Activated CD8-positive, alpha-beta memory T cell treated with anti-CD3 and anti-CD28 coated beads for 24 hours (primary cell): ENCODE measurements at regions not wholly inside any gene's neighbourhood (a gene's known extent, or its start where the extent isn't known, plus 50 kb on each side); places are given as distances from the start of the nearest gene placed in this dataset.

Experiments used
- DNase-seq: peaks from one replicate; pipeline ENCODE4 v3.0.0-alpha.2; 2020

DNA sequence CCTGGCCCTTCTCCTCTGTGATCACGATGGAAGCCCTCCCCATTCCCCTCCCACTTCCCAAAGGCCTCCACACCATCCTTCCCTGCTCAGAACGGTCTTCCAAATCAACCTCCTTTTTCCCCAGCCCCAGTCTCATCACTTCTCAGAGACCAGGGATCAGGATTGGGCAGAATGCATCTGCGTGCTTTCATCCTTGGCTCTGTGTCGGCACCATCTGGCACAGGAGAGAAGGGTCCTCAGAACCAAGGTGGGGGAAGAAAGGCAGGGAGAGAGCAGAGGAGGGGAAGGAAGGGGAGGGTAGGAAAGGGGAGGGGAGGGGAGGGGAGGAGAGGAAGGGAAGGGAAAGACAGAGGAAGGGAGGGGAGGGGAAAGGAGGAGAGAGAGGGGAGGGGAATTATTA is 52.4 kb upstream of the FICD start:
- DNase-seq, result no peak

DNA sequence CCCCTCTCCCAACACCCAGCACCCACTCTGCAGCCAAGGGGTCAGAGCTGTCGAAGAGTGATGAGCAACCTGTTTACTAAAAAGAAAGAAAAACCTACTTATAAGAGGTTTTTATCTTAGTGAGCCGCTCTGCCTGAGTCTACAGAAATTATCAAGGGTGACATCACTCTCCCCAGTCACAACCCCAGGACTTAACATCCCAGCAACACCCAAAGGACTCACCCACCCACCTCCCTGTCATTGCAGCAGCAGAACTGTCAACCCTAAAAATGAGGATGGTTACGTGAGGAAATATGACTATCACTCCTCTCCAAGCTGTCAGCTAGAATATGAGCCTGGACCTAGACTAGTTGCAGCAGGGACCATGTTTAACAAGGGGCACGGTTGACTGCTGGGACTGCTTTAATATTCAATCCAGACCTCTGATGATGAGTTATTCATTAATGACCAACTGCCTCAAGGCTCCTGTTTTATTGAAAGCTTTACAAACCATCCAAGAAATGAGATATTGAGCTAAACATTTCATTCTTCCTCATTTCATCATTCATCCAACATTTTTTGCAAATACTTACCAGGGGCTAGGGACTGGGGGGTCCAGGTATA is 53.9 kb upstream of the FICD start:
- no peak for DNase-seq

DNA sequence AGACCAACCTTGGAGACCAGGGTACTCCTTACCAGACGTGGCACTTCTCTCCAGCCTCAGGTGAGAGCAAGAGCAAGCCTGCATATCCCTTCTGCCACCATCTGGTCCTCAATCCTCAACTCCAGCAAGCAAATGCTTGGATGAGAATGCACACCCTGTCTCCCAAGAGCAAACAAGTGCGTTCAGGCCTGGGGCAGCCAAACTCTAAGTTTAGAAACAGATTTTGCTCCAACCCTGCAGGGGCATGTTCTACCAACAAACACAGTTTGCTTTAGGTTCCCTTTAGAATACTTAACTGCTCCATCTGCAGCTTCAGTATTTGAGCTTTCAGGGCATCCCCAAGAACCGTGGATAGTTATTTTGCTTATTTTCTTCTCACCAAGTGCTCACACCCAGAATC is 55.9 kb upstream of the FICD start:
- no peak for DNase-seq

DNA sequence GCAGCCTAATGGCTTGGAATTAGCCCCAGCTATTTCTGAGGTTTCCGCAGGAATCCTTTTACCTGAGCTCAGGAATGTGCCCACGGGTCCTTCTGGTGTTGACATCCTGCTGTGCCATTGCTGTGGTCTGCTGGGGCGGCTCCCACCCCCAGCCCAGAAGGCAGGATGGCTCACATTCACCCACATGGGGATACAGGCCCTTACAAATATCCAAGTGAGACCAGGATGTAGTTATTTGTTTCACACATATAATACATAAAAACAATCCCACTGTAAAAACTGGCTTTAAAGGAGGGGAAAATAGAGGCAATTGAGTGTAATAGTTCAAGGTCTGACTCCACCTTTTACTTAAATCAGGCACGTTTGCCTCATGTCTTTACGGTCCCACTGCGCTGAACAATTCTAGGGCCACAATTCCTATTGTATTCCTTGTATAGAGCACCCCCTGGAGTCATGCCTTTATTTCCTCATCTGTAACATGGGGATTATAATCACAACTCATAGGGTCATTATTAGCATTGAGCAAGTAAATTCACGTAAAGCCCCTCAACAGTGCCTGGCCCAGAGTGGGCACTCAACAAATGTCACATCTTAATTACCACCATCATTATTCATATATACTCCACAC is 57.2 kb upstream of the FICD start:
- DNase-seq, result no peak

DNA sequence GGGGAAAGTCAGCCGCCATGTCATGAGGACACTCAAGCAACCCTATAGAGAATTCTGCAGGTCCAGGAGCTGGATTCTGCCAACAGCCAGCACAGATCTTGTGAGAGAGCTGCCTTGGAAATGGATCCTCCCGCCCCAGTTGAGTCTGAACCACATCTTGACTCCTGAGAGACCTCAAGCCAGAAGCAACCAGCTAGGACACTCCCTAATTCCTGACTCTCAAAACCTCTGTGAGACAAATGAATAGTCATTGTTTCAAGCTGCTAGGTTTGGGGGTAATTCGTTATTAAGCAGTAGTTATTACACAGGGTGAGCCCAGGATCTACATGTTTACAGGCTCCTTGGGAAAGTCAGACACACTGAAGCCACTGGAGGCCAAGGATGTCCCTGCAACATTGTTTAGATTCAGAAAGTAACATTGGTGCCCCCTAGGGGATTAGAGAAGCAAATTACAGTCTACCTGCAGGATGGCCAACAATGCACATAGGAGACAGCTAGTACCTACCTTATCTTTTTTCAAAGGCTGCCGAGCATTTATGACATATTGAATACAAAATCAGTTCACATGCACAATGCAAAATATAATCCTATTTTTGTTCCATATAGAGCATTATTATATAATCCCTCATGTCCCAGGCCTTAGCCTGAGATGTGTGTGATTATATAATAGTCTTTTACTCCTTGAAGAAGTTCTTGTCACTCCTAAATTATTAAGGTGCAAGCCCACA is 57.9 kb upstream of the FICD start:
- no peak for DNase-seq

DNA sequence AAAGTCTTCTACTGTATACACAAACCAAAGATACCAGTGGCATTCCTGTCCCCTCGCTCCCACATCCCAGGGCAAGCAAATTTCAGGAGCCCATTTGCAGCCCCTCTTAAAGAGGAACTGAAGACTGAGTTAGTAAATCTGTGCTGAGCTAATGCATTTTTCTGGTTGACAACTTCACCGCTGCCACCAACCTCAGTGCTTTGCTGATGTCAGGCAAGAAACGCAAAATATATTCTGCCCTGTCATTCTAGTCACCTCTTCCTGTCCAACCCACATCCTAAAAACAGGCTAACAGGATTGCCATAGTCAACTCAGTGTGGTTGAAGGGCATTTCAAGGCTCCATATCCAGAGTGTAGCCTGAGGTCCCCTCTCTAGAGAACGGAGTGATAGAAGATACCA is 59.4 kb upstream of the FICD start:
- DNase-seq, result no peak

DNA sequence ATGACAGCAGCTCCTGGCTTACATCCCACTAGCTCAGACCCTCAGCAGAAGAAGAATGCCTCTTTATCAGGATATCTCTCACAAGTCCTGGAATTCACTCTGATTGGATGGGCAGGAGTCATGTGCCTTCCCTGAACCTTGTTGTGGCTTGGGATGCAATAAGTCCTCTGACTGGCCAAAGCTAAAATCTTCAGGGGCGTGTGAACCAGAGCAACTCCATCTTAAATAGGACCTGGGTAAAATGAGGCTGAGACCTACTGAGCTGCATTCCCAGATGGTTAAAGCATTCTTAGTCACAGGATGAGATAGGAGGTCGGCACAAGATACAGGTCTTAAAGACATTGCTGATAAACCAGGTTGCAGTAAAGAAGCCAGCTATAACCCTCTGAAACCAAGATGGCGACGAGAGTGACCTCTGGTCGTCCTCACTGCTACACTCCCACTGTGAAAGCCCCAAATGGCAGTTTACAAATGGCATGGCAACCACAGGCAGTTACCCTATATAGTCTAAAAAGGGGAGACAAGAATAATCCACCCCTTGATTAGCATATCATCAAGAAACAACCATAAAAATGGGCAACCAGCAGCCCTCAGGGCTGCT is 60.4 kb upstream of the FICD start:
- DNase-seq, result no peak

DNA sequence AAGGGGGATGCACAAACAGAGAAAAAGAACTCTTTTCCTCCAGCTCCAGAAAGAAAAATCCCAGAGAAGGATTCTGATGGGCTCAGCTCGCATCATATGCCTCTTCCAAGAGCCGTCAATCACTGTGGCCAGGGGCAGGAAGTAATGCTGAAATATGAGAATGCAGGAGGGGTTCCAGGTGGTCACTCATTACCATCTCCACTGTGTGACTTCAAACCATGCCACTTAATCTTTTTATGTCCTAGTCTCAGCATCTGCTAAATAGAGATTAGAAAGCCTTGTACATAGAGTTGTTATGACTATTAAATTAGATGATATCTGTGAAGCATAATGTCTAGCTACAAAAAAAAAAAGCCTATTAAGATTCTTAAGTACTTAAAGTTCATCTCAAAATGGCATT is 65.6 kb upstream of the FICD start:
- no peak for DNase-seq

DNA sequence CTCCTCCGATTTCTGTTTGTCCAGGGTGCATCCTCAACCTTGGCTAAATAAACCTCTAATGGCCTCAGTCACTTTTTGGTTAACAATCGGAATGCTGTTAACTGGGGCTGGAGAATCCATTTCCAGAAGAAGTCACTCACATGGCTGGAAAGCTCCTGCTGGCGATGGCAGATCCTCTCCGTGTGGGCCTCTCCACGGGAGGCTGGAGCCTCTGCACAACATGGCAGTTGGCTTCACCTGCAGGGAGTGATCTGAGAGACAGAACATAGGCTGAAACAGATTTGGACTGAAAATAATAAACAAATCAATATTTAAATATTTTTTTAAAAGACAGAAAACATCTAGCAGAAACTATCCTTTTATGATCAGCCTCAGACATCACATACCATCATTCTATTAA is 66.8 kb upstream of the FICD start:
- DNase-seq, result no peak

DNA sequence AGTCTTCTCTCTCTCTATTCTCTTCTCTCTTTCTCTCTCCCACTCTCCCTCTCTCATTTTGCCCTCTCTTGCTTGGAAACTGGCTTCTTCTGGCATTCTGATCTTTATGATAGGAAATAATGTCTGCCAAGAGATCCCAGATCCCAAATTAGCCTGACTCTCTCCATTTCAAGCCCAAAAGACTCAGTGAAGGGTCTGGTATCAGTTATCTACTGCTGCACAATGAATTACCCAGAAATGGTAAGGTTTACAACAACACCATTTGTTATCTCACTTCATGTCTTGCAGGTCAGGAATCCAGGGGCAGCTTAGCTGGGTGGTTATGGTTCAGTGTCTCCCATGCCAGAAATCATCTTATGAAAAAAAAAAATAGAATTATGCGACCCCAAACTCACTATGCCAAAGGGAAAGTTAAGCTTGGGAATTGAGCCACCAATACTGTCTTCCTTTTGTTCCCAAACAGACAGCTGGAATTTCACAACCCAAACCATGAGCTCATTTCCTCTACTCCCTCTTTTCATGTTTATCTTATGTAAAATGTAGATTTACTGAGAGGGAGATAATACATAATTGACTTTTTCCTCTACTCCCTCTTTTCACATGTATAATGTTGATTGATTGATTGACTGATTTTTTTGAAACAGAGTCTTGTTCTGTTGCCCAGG is 67.8 kb upstream of the FICD start:
- DNase-seq, result no peak

DNA sequence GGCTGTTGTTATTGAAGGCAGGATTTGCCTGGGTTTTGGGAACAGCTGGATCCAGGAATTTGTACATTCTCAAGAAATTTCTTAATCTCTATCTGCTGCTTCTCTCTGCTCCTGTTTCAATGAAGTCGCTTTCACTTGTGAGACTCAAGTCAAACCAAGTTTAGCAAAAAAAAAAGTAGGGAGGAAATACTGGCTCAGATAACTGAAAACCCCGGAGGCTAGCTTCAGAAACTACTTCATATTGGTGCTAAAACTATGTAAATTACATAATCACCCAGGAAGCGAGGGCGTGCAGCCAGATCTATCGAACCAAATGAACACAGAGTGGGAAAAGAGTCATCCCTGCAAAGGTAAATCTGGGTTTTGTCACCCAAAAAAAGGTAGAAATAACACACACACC is 68.3 kb upstream of the FICD start:
- no peak for DNase-seq

DNA sequence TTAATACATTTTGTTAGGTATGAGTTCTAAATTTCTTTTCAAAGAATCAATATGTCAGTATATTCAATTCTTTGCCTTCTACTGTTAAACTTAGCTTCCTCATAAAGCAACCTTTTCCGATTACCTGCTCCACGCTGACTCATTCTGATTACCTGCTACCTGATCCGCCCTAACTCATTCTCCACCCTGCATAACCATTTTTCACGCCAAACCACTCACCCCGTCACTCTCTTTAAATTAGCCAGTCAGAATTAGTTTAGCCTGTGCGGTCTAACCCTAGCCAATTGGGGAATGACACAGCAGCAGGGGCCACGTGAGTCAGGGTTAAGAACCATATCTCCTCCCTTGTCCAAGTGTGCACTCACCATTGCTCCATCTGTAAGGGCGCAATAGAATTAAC is 72.2 kb upstream of the FICD start:
- no peak for DNase-seq

DNA sequence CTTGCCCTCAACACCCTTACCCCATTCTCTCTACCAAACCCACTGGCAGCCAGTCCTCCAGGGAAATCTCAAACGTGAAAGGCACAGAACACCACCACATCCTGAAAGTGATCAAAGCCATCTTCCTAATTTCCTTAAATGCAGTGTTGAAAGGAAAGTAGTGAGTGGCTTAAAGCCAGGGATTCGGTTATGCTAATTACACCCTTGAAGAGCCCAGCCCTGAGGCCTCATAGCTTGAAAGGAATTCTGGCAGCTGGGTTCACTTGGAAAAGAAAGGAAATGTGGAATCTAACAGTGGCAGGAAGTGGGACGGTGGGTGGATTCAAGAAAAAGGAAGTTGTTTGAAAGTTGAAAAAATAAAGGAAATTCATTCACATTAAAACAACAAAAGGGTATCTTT is 73.0 kb upstream of the FICD start:
- no peak for DNase-seq

DNA sequence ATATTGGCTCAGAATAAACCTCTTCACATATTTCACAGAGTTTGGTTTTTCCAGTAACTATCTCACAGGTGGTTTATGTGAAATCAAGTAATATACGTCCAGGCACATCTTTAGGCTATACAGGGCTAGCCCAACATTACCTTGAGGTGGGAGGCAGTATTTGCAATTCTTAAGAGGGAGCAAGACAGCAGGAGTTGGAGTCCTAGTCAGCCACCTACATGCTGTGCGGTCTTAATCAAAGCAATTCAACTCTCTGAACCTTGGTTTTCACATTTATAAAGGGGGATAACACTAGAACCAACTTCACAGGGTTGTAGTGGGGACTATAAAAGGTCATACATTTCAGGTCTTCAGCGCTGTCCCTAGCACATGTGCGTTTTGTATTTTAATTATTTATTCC is 73.5 kb upstream of the FICD start:
- DNase-seq, result no peak

DNA sequence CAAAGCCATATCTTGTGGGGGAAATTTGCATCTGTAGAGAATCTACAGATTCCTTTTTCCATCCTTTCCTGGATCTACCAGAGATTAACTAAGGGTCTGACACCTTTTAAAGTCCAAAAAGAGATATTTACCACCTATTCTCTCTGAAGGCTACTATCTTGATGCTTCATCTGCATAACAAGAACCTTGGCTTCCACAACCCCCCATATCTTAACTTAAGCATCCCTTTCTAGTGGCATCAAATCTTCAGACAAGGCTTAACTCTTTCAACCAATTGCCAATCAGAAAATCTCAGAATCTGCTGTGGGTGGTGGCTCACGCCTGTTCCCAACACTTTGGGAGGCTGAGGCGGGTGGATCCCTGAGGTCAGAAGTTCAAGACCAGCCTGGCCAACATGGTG is 74.3 kb upstream of the FICD start:
- no peak for DNase-seq

DNA sequence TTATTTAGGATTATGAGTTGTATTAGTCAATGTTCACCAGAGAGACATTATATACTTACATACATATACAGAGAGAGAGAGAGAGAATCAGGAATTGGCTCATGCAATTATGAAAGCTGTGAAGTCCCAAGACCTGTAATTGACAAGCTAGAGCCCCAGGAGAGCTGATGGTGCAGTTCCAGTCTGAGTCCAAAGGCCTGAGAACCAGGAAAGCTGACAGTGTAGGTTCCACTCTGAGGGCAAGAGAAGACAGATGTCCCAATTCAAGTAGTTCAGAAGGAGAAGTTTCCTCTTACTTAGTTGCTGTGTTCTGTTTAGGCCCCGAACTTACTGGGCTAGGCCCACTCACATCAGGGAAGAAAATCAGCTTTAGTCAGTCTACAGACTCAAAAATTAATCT is 76.4 kb upstream of the FICD start:
- DNase-seq, result no peak

DNA sequence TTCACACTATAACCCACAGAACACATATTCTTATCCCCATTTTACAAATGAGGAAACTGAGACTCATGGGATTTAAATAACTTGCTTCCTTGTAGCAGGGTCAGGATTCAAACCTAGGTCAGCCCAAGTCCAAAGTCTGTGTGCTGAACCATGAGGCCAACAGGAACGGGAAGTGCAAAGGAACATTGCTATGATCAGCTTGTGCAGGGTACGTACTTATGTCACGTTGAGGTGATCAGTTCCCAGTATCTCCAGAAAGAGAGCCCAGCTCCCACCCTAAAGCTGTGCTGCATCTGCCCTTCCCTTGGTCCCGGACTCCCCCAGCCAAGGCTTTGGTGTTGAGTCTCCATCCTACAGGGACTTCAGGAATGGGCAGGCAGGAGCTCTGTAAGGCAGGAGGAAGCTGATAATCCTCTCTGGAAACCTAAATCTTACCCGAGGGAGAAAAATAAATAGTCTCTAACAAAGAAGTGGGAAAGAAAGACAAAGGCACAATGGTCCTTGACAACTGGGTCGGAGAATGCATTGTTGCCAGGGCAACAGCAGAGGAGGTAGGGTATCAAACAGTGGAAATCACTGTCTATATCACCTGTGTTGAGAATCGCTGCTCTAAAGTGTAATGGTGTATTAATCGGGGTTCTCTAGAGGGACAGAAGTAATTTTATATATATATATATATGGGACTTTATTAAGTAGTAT is 82.5 kb upstream of the FICD start:
- DNase-seq, result no peak

DNA sequence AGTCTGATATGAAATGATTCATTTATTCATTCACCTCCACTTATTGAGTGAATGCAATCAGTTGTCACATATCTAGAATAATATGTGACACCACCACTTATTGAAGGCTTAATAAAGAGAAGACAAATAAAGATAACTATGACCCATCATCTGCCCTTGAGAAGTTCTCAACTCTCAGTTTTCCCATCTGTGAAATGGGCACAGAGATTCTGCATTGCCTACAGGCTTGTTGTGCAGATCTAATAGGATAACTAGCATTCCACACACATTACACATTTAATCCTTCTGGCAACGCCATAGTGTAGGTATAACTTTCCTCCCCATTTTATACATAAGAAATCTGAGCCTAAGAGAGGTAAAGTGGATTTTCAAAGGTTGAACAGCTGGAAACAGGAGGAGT is 84.2 kb upstream of the FICD start:
- no peak for DNase-seq

DNA sequence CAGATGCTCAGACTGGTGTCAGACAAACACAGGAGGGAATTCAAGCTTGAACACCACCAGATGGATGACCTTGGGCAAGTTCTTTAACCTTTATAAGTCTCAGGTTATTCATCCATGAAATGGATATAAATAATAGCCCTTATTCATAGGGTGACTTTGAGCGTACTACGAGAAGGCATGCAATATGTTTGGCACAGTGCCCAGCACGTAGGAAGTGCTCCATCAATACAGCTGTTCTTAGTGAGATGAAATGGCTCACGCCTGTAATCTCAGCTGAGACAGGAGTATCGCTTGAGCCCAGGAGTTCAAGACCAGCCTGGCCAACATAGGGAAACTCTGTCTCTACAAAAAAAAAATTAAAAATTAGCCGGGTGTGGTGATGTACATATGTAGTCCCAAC is 84.8 kb upstream of the FICD start:
- no peak for DNase-seq

DNA sequence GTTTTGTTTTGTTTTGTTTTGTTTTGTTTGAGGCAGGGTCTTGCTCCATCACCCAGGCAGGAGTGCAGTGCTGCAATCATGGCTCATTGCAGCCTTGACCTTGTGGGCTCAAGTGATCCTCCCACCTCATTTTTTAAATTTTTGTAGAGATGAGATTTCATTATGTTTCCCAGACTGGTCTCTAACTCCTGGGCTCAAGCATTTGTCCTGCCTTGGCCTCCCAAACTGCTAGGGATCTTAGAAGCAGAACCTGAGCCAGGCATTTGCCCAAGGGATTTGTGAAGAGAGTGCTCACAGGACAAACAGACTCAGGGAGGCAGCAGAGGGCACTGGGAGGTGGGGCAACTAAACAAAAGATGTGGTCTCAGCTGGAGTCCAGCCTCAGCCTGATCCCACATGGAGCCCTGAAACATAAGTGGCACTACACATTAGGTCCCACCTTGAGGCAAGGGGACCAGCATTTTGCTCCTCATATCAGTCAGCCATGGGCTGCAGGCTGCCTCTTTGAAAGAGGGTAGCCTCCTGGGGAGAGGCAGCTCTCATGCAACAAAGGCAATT is 86.2 kb upstream of the CMKLR1 start:
- no peak for DNase-seq

DNA sequence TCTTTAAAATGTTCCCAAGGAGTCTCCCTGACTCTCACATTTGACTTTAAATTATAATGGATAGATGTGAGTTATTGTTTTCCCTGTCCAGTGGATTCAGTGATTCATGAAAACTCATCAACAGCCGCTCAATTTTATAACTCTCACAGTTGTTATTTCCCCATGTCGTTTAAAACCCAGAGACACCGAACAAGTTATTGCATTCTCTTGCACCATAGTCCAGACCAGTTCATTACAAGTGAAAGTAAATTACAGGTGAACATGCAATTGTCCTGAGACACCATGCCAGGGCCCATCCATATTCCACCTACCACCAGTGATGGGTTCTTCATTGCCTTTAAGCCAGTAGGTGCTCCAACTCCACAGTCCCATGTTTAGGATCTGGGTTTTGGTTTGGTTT is 85.7 kb upstream of the CMKLR1 start:
- DNase-seq, result no peak

DNA sequence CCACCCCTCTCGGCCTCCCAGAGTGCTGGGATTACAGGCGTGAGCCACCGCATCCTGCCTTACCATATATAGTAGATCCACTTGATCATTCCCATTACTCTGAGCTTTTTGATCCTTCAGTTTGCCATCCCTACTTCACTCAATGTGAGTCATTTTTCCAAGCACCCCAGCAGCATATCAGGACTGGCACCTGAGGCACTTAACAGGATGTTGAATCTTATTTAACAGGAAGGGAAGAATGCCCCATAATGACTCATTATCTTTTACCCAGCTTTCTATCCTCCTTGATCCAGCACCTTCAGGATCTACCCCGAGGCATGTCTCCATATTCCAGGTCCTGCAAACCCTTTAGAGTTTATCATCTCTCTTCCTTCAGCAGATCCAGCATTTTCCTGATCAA is 84.9 kb upstream of the CMKLR1 start:
- DNase-seq, result no peak

DNA sequence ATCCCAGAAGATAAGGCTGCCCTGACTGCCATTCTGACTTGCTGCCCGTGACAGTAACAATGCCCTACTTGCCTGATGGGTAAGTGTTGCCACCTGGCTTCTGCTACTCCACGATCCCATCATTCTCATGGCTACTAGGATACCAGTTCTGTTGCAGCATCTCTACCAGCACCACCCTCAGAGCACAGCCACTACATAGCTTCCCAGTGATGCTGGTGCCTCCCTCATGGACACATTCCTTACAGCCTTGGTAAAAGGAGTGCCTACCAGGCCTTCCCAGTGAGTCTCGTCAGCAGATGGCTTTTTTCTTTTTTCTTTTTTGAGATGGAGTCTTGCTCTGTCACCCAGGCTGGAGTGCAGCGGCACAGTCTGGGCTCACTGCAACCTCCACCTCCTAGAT is 84.4 kb upstream of the CMKLR1 start:
- no peak for DNase-seq
